HG03280 (cell line): ENCODE measurements at regions not wholly inside any gene's neighbourhood (a gene's known extent, or its start where the extent isn't known, plus 50 kb on each side); places are given as distances from the start of the nearest gene placed in this dataset.

Experiments
- ATAC-seq: cut with Tn5 transposase; IDR thresholded peaks from one replicate; pipeline ENCODE4 v1.9.1; 2021; ENCODE audit warnings: mild to moderate bottlenecking, moderate library complexity; ENCODE audit not compliant: unreplicated experiment

DNA sequence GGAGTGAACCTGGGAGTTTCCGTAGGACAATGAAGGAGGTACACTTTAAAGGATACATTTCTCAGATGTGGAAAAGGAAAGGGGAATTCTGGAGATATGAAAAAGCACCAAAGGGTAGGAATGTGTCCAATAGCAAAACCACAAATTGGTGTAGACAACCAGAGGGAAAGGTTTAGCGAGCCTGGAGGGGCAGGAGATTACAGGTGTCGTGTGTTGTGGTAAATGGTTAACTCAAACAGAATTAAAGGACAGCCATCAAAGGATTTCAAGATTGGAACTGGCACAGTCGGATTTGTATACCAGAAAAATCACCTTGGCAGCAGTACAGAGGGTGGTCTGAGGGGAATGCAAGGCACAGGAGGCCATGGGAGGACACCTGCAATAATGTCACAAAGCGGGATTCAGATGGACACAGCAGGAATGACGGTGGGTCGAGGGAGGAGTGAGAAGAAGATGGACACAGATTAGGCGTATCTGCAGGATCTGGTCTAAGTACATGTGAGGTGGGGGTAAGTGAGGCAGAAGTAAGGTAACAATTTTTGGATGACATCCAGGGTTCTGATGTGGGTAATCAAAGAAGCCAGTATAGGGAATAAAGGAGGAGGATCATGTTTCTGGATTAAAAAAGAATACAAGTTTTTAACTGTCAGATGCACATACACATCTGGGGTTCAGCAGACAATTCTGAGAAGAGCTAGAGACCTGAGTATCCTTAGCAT, 361.6 kb downstream of the KLF12 start:
- ATAC-seq: no peak

DNA sequence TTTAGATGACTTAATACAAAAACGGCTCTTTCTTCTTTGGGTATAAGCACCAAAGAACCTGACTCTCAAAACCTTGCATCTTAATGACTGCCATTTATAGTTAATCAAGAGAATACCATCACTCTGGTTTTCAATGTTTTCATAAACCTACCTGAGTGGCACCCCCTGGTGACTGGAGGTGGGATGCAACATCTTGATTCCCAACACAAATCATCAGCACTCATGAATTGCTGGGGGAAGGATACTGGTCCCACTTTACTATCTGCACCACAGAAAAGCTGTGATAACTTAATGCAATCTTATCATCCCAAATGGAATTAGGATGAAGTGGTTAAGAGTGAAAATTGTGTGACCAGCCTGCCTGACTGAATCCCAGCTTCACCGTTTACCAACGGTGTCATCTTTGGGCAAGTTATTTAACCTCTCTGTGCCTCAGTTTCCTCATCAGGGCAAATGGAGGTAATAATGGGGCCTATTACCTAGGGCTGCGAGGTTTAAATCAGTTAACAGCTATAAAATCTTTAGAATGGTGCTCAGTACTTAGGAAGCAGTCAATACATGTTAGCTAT, 366.4 kb downstream of the KLF12 start:
- ATAC-seq: no peak

DNA sequence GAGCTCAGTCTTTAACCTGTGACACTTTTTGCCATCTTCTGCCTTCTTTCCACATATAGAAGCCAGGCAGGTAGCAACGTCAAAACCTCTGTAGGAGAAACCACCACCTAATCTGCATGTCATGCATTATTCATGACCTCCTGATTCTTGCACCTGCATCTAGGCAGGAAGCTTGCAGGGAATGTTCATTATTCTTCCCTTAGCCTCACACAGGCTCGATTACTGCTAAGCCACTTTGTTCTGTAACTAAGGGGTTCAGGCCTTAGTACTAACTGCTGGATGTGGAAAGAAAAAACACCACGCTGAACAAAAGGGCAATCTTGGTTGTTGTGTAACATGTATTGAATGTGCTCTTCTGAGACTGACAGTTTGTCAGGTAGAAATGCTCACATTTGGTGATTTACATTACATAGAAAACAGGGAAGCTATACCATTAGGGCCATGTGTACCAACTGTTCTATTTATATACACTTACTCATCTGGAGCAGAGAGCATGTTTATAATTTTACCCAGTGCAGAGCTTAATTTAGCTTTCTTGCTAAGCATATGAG, 366.9 kb downstream of the KLF12 start:
- no peak for ATAC-seq

DNA sequence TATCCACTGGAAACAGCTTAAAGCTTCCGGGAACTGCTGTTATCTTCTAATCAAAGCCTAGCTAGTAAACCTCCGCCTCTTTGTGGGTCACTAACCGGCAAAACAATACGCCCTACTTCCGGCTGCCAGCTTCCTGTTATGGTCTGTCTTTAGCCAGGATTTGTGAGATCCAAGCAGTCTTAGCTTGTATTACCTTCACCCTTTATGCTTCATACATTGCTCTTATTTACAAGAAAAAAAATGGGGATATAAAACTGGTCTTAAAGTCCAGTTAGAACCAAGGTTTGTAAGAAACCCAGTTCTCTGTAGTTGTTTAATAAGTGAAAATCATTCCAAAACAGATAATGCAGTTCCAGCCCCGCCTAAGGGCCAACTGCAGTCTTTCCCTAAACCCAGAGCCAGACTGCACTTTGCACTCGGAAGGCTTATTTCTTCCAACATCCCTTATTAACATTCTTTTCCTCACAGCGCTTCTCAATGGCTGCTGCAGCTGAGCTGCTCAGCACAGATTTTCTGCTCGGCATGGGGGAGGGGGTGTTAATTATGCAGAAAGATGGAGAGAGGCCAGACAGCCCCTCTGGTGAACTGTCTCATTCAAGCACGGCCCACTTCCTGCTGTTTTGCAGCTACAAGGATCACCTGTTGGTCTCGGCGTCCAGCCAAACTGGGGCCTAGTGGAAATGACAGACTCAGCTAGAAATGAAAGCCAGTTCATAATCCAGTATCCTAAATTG, 368.4 kb downstream of the KLF12 start:
- ATAC-seq: no peak

DNA sequence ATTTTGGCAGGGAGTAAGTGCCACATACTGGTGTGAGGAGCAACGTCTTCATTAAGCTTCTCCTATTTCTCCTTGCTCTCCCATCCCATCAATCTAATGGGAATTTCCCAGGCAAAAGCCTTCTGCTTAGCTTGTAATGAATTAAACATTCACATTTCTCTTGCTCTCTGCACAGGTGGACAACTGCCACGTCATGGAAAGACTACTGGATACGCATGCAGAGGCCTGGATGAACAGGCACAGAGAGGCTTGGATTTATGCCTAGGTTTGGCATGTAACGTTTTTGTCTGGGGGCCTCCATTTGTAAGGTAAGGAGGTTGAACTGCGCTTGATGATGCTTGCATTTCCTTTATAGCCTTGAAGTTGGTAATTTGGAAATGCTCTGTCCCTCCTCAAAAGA, 374.8 kb downstream of the KLF12 start:
- no peak for ATAC-seq

DNA sequence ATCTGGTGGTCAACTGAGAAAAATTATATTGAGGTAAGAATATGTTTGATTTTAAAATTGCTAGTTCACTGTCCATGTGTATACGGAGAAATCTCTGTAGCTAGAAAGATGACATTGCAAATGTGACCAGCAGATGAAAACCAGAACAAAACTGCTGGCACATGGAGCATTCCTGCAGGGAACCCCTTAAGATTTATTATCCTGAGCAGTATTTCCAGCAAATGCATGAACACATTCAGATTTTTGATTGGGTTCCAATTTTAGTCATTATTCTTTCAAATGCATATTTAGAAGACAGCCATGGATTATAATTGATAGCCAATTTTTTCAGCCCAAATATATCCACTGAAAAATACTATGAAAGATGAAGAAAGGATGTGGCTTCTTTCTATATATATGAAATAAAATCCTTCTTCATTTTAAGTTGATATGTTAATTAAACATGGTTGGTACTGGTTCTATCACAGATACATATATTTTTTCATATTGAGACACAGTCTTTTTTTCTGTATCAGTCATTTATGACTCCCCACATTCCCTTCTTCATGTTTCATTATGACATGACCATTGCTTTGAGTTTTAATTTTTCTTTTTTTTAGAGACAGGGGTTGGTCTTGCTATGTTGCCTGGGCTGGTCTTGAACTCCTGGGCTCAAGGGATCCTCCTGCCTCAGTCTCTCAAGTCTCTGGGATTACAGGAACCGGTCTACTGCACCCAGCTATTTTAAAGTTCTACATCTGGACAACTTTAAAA, 376.5 kb downstream of the KLF12 start:
- no peak for ATAC-seq

DNA sequence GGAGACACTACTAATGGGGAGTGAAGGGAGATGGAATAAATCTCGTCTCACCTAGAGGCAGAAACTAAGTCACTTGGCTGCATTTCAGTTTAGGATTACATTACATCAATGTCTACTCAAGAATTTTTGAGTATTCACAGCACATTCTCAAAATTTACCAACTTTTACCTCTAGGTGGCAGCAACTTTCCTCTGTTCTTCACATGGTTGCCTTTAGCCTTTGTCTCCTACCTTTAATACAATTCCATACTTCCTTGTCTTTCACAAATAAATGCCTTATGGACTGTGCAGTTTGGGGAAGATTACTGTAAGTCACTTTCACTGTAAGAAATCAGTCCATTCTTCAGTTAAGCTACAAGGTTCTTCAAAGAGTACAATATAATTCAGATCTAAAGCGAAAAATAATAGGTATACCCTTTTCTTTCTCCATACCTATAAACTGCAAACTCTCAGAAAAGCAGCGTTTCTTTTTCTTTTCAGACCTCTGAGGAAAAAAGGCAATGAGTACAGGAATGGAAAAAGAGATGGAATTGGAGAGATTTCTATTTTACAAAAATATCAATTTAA, 379.4 kb downstream of the KLF12 start:
- ATAC-seq: no peak

DNA sequence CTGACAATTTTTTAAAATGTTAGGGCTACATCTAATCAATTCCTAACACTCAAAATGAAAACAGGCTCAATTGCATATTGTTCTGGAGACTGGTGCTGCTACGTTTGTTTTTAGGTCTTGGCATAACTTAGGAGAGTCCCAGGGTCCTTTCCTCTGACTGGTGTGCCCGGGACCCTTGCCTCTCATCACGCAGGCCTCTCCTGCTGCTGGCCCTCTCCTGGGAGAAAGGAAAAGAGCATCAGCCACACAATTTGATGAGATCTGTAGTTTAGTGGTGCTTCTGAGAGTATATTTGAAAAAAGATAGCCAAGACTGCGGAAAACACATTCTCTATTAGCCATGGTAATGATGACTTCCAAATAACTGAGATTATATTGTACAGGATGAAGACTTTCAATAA, 380.0 kb downstream of the KLF12 start:
- ATAC-seq: no peak

DNA sequence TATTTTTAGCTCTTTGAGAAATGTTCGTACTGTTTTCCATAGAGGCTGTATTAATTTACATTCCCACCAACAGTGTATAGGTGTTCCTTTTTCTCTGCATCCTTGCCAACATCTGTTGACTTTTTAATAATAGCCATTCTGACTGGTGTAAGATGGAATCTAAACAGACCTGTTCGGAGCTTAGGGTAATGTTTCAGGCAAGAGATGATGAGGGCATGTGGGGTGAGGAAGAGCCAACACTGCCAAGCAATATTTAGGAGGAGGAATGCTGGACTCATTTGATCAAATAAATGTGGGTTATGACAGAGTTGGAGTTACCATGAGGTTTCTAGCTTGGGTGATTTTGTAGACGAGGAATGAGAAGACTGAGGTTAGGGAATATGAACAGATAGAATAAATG, 382.9 kb downstream of the KLF12 start:
- no peak for ATAC-seq

DNA sequence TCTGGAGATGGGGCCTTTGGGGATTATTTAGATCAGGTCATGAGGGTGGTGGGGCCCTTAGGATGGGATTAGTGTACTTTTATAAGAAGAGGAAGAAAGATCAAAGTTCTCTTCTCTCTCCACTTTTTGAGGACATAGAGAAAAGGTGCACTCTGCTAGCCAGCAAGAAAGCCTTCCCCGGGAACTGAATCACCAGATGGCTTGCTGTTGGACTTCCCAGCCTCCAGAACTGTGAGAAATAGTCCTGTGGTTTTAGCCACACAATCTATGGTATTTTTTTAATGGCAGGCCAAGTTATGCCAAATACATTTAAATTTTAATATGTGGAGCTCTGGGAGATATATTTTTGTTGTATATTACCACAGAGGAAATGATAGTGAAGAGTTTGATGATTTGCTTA, 385.8 kb downstream of the KLF12 start:
- no peak for ATAC-seq

DNA sequence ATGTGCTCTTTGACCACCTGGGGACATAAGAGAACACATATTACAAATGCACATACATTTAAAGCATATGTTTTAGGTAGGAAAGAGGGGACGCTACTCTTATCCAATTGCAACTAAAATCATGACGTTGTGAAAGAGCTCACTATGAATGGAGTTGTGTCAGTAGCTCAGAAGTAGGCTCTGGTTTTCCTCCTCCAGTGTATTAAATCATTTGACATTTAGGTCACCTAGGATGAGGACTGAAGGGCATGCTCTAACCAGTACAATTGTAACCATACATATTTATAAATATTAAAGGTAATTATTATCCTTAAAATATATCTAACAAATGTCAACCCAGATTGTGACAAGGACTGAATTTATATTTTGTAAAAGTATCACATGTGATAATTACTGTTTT, 389.0 kb downstream of the KLF12 start:
- ATAC-seq: no peak

DNA sequence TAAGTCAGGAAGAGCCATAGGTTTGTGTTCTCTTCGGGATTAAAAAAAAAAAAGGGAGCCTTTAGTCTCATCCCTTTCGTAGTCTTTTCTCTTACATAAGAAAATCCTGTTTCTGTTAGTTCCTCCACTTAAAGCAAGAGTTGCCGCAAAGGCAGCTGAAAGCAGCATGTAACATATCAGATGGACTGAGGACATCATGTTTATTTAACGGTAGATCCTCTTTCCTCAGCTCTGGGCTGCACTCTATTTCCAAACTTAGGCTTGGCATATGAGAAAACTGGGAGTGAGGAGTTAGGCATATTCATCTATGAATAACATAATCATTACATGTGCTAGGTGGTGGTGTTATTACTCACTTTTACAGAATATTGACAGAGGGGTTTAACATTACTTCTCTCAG, 391.2 kb downstream of the KLF12 start:
- ATAC-seq: no peak

DNA sequence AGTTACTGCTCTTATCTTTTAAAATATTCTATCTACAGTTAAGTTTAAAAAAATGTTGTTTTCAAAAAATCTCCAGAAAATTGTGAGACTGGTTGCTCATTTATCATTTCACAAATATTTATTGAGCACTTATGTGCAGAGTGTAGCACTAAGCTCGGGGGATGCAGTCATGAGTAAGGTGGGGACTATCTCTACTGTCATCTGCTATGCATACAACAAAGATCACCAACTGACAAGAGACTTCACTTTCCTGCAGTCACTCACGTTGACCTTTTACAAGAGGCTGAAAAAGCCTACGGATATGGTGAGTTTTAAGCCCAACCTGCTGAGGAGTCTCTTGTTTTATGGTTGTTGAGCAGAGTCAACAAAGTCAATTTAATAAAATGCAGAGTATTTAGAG, 392.5 kb downstream of the KLF12 start:
- no peak for ATAC-seq

DNA sequence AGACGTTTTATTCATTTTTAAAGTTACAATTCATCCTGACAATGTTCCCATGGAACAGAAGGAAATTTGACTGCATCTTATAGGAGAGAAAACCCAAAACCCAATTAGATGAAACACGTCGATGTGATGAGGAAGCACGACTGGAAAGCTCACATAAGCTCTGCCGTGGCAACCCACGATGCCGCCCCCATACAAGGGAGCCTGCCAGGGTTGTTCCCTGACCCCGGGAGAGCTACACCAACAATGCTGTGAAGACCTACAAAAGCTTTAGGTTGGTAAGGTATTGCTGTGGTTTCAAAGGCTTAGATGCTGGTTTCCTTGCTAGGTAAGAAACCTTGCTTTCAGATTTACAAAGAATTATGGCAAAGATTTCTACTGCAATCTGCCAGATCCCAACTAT, 393.1 kb downstream of the KLF12 start:
- ATAC-seq: no peak

DNA sequence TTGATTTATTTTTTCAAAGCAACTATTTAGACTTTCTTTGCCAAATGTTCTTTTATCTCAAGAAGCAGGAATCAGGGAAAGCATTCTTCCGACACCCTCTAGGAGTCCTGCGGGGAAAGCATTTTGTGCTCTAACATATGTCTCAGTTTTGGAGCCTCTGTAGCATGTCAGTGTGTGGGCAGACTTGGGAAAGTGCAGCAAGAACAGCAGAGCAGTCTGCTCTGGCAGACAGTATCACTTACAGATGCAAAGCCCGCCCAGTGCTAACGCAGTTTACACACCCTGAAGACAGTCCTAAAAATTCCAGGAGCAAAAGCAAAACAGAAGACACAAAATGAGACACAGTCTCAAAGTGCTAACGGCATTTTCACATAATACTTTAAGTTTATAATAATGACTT, 393.5 kb downstream of the KLF12 start:
- ATAC-seq: no peak

DNA sequence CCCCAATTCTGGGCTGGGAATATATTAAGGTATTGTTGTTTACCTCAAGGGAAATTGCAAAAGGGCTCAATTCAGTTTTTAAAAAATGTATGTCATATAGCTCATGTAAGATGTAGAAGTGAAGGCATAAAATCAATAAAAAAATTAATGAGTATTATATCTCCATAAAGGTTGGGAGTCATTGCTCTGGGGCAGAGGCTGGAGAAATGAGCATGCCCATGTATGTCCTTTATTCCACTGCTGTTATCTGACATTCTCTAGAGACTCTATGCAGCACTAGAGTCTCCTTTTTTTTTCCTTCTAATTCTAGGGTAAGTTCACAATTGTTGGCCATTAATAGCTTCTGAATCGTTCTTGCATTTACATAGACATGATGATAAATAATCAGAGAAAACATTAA, 394.8 kb downstream of the KLF12 start:
- ATAC-seq: no peak

DNA sequence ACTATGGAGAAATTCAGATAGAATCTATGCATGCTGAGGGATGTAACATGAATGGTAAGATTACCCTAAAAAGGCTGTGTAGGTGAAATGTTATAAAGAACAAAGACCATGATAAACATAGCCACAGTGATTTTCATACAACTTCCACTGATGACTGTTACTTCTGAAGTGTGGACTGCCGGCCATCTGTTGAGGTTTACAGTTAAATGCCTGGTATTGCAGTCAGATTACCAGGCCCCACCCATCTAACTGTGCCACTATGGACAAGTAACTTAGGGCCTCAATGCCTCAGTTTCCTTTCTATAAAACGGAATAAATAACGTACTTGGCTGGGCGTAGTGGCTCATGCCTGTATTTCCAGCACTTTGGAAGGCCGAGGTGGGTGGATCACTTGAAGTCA, 395.6 kb downstream of the KLF12 start:
- no peak for ATAC-seq

DNA sequence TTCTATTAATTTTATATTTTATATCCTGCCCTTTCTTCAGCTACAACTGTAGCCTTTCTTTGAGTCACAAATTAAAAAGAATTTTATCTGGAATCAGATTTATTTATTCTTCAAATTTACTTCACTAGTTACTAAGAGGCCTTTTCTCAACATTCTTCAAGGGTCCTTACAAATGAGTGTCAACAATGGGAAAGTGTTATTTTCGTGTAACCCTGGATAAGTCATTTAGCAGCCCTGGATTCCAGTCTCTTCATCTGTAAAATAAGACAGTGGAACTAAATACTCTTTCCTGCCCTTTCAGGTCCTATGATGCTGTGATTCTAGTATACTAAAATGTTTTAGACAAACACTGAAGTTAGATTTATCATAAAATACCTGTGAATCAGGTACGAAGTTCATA, 397.0 kb downstream of the KLF12 start:
- no peak for ATAC-seq

DNA sequence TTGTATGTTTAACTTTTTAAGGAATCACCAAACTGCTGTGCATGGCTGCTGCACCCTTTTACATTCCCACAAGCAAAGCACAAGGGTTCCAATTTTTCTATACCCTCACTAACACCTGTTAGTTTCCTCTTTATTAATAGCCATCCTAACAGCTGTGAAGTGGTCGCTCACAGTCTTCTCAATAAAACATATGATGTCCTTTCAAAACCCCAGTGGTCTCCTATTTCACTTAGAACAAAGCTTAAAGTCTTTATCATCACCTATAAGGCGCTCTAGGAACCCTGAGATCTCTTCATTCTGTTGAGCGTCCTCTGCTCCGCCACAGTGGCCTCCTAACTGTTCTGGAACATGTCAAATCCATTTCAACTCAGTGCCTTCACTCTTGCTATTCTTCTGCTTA, 400.5 kb downstream of the KLF12 start:
- no peak for ATAC-seq

DNA sequence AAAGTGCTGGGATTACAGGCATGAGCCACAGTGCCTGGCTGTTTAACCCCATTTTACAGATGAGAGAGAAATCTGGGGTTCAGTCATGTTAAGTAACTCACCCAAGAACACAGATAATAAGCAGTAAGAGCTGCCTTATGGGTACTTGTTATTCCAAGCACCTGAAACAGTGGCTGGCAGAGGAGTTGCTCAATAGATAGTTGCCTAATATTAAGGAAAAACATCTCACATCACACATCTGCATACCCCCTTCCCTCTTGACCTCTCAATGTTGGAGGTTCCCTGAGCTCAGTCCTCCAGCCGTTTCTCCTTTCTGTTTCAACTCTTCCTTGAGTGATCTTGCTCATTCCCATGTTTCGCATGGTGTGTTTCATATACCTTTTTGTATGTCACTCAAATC, 401.9 kb downstream of the KLF12 start:
- ATAC-seq: no peak

DNA sequence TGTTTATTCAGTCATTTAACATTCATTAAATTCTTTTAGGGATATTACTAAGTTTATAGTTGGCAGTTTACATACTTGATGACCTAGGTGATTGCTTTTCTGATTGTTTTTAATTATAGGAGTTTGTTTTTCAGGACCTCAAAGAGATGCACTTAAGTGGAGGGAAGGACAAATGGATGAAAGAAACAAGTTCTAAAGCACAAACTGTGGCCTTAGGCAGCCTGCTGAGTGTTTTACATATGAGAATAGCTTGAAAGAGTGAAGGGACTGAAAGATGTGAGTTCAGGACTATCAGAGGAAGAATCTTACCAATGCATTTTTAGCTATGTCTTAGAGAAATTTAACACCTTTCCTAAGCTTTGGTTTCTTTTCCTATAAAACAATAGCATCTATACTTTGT, 402.6 kb downstream of the KLF12 start:
- ATAC-seq: no peak
